ENCODE measurements at regions not wholly inside any gene's neighbourhood (a gene's known extent, or its start where the extent isn't known, plus 50 kb on each side); places are given as distances from the start of the nearest gene placed in this dataset.
"Not testable (repeated sequence)": the region's sequence is repeated elsewhere in the genome, so short reads cannot be mapped to it uniquely, and the experiment has no call there.

GRCh38 chr7:119935418-119936025 lies 337.5 kb upstream of the KCND2 start:
- H3K4me3 ChIP-seq (ENCODE audit: low read depth, low read length) = no peak overlapping the region
- DNase-seq (ENCODE audit: low read depth) = peak; percentile 68
- peak; percentile 53 for TF ChIP-seq CTCF (conservative IDR thresholded peaks at IDR 0.05; ENCODE audit: low read depth, low read length)

- no peak for DNase-seq (ENCODE audit: low read depth)
- no peak for TF ChIP-seq CTCF (conservative IDR thresholded peaks at IDR 0.05; ENCODE audit: low read depth, low read length)
- no peak overlapping the region for H3K4me3 ChIP-seq (ENCODE audit: low read depth, low read length)
These were observed 336.1 kb upstream of the KCND2 start for GRCh38 chr7:119936836-119937235.

GRCh38 chr7:119937745-119938144 lies 335.2 kb upstream of the KCND2 start:
- no peak overlapping the region for H3K4me3 ChIP-seq (ENCODE audit: low read depth, low read length)
- no peak for TF ChIP-seq CTCF (conservative IDR thresholded peaks at IDR 0.05; ENCODE audit: low read depth, low read length)
- DNase-seq (ENCODE audit: low read depth) = no peak

- TF ChIP-seq CTCF (conservative IDR thresholded peaks at IDR 0.05; ENCODE audit: low read depth, low read length) = no peak
- no peak overlapping the region for H3K4me3 ChIP-seq (ENCODE audit: low read depth, low read length)
These were observed 328.9 kb upstream of the KCND2 start for GRCh38 chr7:119943942-119944600.

GRCh38 chr7:119944601-119944972 lies 328.4 kb upstream of the KCND2 start:
- H3K4me3 ChIP-seq (ENCODE audit: low read depth, low read length) = no peak overlapping the region
- DNase-seq (ENCODE audit: low read depth) = no peak
- TF ChIP-seq CTCF (conservative IDR thresholded peaks at IDR 0.05; ENCODE audit: low read depth, low read length) = no peak

More at GRCh38 chr7:119943942-119944600, 328.9 kb upstream of the KCND2 start:
- no peak for DNase-seq (ENCODE audit: low read depth)

GRCh38 chr7:119945822-119946221 lies 327.2 kb upstream of the KCND2 start:
- no peak for TF ChIP-seq CTCF (conservative IDR thresholded peaks at IDR 0.05; ENCODE audit: low read depth, low read length)
- no peak overlapping the region for H3K4me3 ChIP-seq (ENCODE audit: low read depth, low read length)
- DNase-seq (ENCODE audit: low read depth) = no peak

- DNase-seq (ENCODE audit: low read depth) = no peak
- TF ChIP-seq CTCF (conservative IDR thresholded peaks at IDR 0.05; ENCODE audit: low read depth, low read length) = no peak
- H3K4me3 ChIP-seq (ENCODE audit: low read depth, low read length) = no peak overlapping the region
These were observed 323.9 kb upstream of the KCND2 start for GRCh38 chr7:119949053-119949452.

GRCh38 chr7:119950390-119951041 lies 322.5 kb upstream of the KCND2 start:
- H3K4me3 ChIP-seq (ENCODE audit: low read depth, low read length); DNase-seq (ENCODE audit: low read depth): not testable (repeated sequence)

GRCh38 chr7:119951614-119952013 lies 321.4 kb upstream of the KCND2 start:
- H3K4me3 ChIP-seq (ENCODE audit: low read depth, low read length); DNase-seq (ENCODE audit: low read depth): not testable (repeated sequence)

Measured in choroid plexus epithelial cell (primary cell).